ENCODE measurements at regions not wholly inside any gene's neighbourhood (a gene's known extent, or its start where the extent isn't known, plus 50 kb on each side); places are given as distances from the start of the nearest gene placed in this dataset.

GRCh38 chr14:65249471-65250161, 147.3 kb upstream of the MAX start:
- Histone ChIP-seq H3K79me1 (ENCODE audit: low read length) (peaks cover 23% of the 10 kb centered on the region), H3K4me2 (ENCODE audit: low read length) (no peak overlapping the region), H2BK12ac (ENCODE audit: low read length) (no peak overlapping the region), H3K23ac (ENCODE audit: low read length) (no peak overlapping the region), H4K8ac (ENCODE audit: low read depth, low read length) (no peak overlapping the region), H2AK5ac (ENCODE audit: low read length) (peak overlapping the region; percentile 3), H3K14ac (ENCODE audit: low read length) (no peak overlapping the region), H3K4me3 (ENCODE audit: low read depth, low read length) (no peak overlapping the region), H2BK5ac (ENCODE audit: low read depth, low read length, poor library complexity) (no peak overlapping the region), H3K9ac (ENCODE audit: low read length) (no peak overlapping the region), H3K4me1 (ENCODE audit: control insufficient read depth in 1 of 2, insufficient read depth in 2 of 2, low read length in 2 of 2) (peaks cover 5 to 12% of the 10 kb centered on the region in 2 experiments), H2AFZ (ENCODE audit: insufficient read depth, low read length, poor library complexity) (no peak overlapping the region), H2BK120ac (ENCODE audit: insufficient read depth, low read length, poor library complexity) (no peak overlapping the region), H3K79me2 (ENCODE audit: control insufficient read depth, insufficient read depth, low read length, poor library complexity) (no peaks in the 10 kb centered on the region), H3K27me3 (ENCODE audit: insufficient read depth, low read length) (no peaks in the 10 kb centered on the region), H3K27ac (ENCODE audit: low read depth, low read length) (no peak overlapping the region), H4K12ac (ENCODE audit: low read depth, low read length) (no peak overlapping the region), H3K9me3 (ENCODE audit: insufficient read depth, low read depth, low read length) (no peaks in the 10 kb centered on the region), H3K4ac (ENCODE audit: low read depth, low read length) (no peak overlapping the region), H3K36me3 (ENCODE audit: control insufficient read depth in 1 of 2, insufficient read depth in 2 of 2, low read length in 2 of 2) (no peaks in the 10 kb centered on the region), H4K91ac (ENCODE audit: low read depth, low read length) (no peak overlapping the region), H3K18ac (ENCODE audit: low read length) (no peak overlapping the region)
- no peak for DNase-seq
- no CpG with 5 or more reads among the region's 5 CpGs for WGBS (ENCODE audit: extremely low coverage, insufficient coverage, insufficient read length)

GRCh38 chr14:65250162-65250495, 147.8 kb upstream of the MAX start:
- H4K8ac ChIP-seq (ENCODE audit: low read depth, low read length), result no peak overlapping the region
- no peaks in the 10 kb centered on the region for H3K79me2 ChIP-seq (ENCODE audit: control insufficient read depth, insufficient read depth, low read length, poor library complexity)
- no peak overlapping the region for H4K12ac ChIP-seq (ENCODE audit: low read depth, low read length)
- no peaks in the 10 kb centered on the region for H3K36me3 ChIP-seq (ENCODE audit: control insufficient read depth in 1 of 2, insufficient read depth in 2 of 2, low read length in 2 of 2)
- H4K91ac ChIP-seq (ENCODE audit: low read depth, low read length), result no peak overlapping the region
- no peak overlapping the region for H3K9ac ChIP-seq (ENCODE audit: low read length)
- H3K4me1 ChIP-seq (ENCODE audit: control insufficient read depth in 1 of 2, insufficient read depth in 2 of 2, low read length in 2 of 2), result peaks cover 8 to 15% of the 10 kb centered on the region in 2 experiments
- H3K4me2 ChIP-seq (ENCODE audit: low read length), result no peak overlapping the region
- H3K23ac ChIP-seq (ENCODE audit: low read length), result no peak overlapping the region
- peak overlapping the region; percentile 68 for H2BK12ac ChIP-seq (ENCODE audit: low read length)
- H3K18ac ChIP-seq (ENCODE audit: low read length), result no peak overlapping the region
- no peak overlapping the region for H2BK5ac ChIP-seq (ENCODE audit: low read depth, low read length, poor library complexity)
- WGBS (ENCODE audit: extremely low coverage, insufficient coverage, insufficient read length), result no CpG with 5 or more reads among the region's 2 CpGs
- peak overlapping the region; percentile 20 for H2BK120ac ChIP-seq (ENCODE audit: insufficient read depth, low read length, poor library complexity)
- H3K9me3 ChIP-seq (ENCODE audit: insufficient read depth, low read depth, low read length), result no peaks in the 10 kb centered on the region
- no peak overlapping the region for H3K4ac ChIP-seq (ENCODE audit: low read depth, low read length)
- H3K14ac ChIP-seq (ENCODE audit: low read length), result peak overlapping the region; percentile 10
- H3K4me3 ChIP-seq (ENCODE audit: low read depth, low read length), result no peak overlapping the region
- H2AK5ac ChIP-seq (ENCODE audit: low read length), result no peak overlapping the region
- no peak for DNase-seq
- H3K27ac ChIP-seq (ENCODE audit: low read depth, low read length), result no peak overlapping the region
- H3K27me3 ChIP-seq (ENCODE audit: insufficient read depth, low read length), result no peaks in the 10 kb centered on the region
- H3K79me1 ChIP-seq (ENCODE audit: low read length), result peaks cover 26% of the 10 kb centered on the region
- no peak overlapping the region for H2AFZ ChIP-seq (ENCODE audit: insufficient read depth, low read length, poor library complexity)

- no peak overlapping the region for H2AFZ ChIP-seq (ENCODE audit: insufficient read depth, low read length, poor library complexity)
- H4K12ac ChIP-seq (ENCODE audit: low read depth, low read length), result no peak overlapping the region
- peak overlapping the region; percentile 10 for H2BK120ac ChIP-seq (ENCODE audit: insufficient read depth, low read length, poor library complexity)
- H3K9ac ChIP-seq (ENCODE audit: low read length), result no peak overlapping the region
- no peak for DNase-seq
- H3K4me3 ChIP-seq (ENCODE audit: low read depth, low read length), result no peak overlapping the region
- no peak overlapping the region for H3K18ac ChIP-seq (ENCODE audit: low read length)
- peaks cover 34% of the 10 kb centered on the region for H3K79me1 ChIP-seq (ENCODE audit: low read length)
- H3K9me3 ChIP-seq (ENCODE audit: insufficient read depth, low read depth, low read length), result no peaks in the 10 kb centered on the region
- H3K27ac ChIP-seq (ENCODE audit: low read depth, low read length), result no peak overlapping the region
- H3K14ac ChIP-seq (ENCODE audit: low read length), result peak overlapping the region; percentile 16
- H3K36me3 ChIP-seq (ENCODE audit: control insufficient read depth in 1 of 2, insufficient read depth in 2 of 2, low read length in 2 of 2), result no peaks in the 10 kb centered on the region
- no CpG with 5 or more reads among the region's 1 CpG for WGBS (ENCODE audit: extremely low coverage, insufficient coverage, insufficient read length)
- no peaks in the 10 kb centered on the region for H3K27me3 ChIP-seq (ENCODE audit: insufficient read depth, low read length)
- H3K23ac ChIP-seq (ENCODE audit: low read length), result no peak overlapping the region
- peaks cover 4% of the 10 kb centered on the region for H3K79me2 ChIP-seq (ENCODE audit: control insufficient read depth, insufficient read depth, low read length, poor library complexity)
- H2BK12ac ChIP-seq (ENCODE audit: low read length), result peak overlapping the region; percentile 13
- no peak overlapping the region for H3K4me2 ChIP-seq (ENCODE audit: low read length)
- H4K91ac ChIP-seq (ENCODE audit: low read depth, low read length), result peak overlapping the region; percentile 21
- H3K4ac ChIP-seq (ENCODE audit: low read depth, low read length), result no peak overlapping the region
- H3K4me1 ChIP-seq (ENCODE audit: control insufficient read depth in 1 of 2, insufficient read depth in 2 of 2, low read length in 2 of 2), result peaks cover 14 to 21% of the 10 kb centered on the region in 2 experiments
- H2AK5ac ChIP-seq (ENCODE audit: low read length), result peak overlapping the region; percentile 7
- H4K8ac ChIP-seq (ENCODE audit: low read depth, low read length), result no peak overlapping the region
- H2BK5ac ChIP-seq (ENCODE audit: low read depth, low read length, poor library complexity), result peak overlapping the region; percentile 34
Measured at GRCh38 chr14:65251213-65251612, 148.9 kb upstream of the MAX start.

GRCh38 chr14:65252482-65253255, 150.4 kb upstream of the MAX start:
- Histone ChIP-seq H4K12ac (ENCODE audit: low read depth, low read length) (no peak overlapping the region), H3K9me3 (ENCODE audit: insufficient read depth, low read depth, low read length) (no peaks in the 10 kb centered on the region), H3K4ac (ENCODE audit: low read depth, low read length) (no peak overlapping the region), H2BK5ac (ENCODE audit: low read depth, low read length, poor library complexity) (peak overlapping the region; percentile 2), H3K9ac (ENCODE audit: low read length) (no peak overlapping the region), H3K27me3 (ENCODE audit: insufficient read depth, low read length) (no peaks in the 10 kb centered on the region), H2AFZ (ENCODE audit: insufficient read depth, low read length, poor library complexity) (no peak overlapping the region), H3K4me2 (ENCODE audit: low read length) (no peak overlapping the region), H3K79me2 (ENCODE audit: control insufficient read depth, insufficient read depth, low read length, poor library complexity) (peaks cover 5% of the 10 kb centered on the region), H3K36me3 (ENCODE audit: control insufficient read depth in 1 of 2, insufficient read depth in 2 of 2, low read length in 2 of 2) (no peaks in the 10 kb centered on the region), H3K27ac (ENCODE audit: low read depth, low read length) (no peak overlapping the region), H4K91ac (ENCODE audit: low read depth, low read length) (peak overlapping the region; percentile 71), H3K18ac (ENCODE audit: low read length) (no peak overlapping the region), H3K79me1 (ENCODE audit: low read length) (peaks cover 47% of the 10 kb centered on the region), H2BK120ac (ENCODE audit: insufficient read depth, low read length, poor library complexity) (peak overlapping the region; percentile 67), H3K4me1 (ENCODE audit: control insufficient read depth in 1 of 2, insufficient read depth in 2 of 2, low read length in 2 of 2) (peaks cover 26 to 32% of the 10 kb centered on the region in 2 experiments), H3K23ac (ENCODE audit: low read length) (no peak overlapping the region), H3K14ac (ENCODE audit: low read length) (no peak overlapping the region), H2BK12ac (ENCODE audit: low read length) (peak overlapping the region; percentile 88), H3K4me3 (ENCODE audit: low read depth, low read length) (no peak overlapping the region), H4K8ac (ENCODE audit: low read depth, low read length) (peak overlapping the region; percentile 51), H2AK5ac (ENCODE audit: low read length) (peak overlapping the region; percentile 60)
- DNase-seq, result peak; percentile 89 to 91
- no CpG with 5 or more reads among the region's 1 CpG for WGBS (ENCODE audit: extremely low coverage, insufficient coverage, insufficient read length)

All from trophoblast cell (in vitro differentiated cells and primary cell).